Osteoblast (primary cell): ENCODE measurements at regions not wholly inside any gene's neighbourhood (a gene's known extent, or its start where the extent isn't known, plus 50 kb on each side); places are given as distances from the start of the nearest gene placed in this dataset.
"Not testable (repeated sequence)": the region's sequence is repeated elsewhere in the genome, so short reads cannot be mapped to it uniquely, and the experiment has no call there.

Experiments
- DNase-seq: peaks from one replicate; pipeline ENCODE4 v3.0.0; 2011; ENCODE audit warnings: low spot score, mixed read lengths; ENCODE audit not compliant: insufficient read length; ENCODE audit errors: missing footprints
- H2AFZ ChIP-seq: 2 replicates; pipeline ENCODE4 v1.6.0; 2011; ENCODE audit warnings: mild to moderate bottlenecking, low read length
- H3K27ac ChIP-seq: 2 replicates; pipeline ENCODE4 v1.5.1; 2011; ENCODE audit warnings: mild to moderate bottlenecking, low read depth, low read length, moderate library complexity
- H3K27me3 ChIP-seq: 2 replicates; pipeline ENCODE4 v1.6.0; 2012; ENCODE audit warnings: mild to moderate bottlenecking, control low read depth, inconsistent platforms, low read length, moderate library complexity; ENCODE audit not compliant: insufficient read depth
- H3K36me3 ChIP-seq: 2 replicates; pipeline ENCODE4 v1.5.1; 2011; ENCODE audit warnings: mild to moderate bottlenecking, low read length, control low read depth, moderate library complexity; ENCODE audit not compliant: insufficient read depth
- H3K4me1 ChIP-seq: 2 replicates; pipeline ENCODE4 v1.5.1; 2011; ENCODE audit warnings: mild to moderate bottlenecking, low read length, control low read depth, moderate library complexity; ENCODE audit not compliant: insufficient read depth
- H3K4me2 ChIP-seq: 2 replicates; pipeline ENCODE4 v1.6.0; 2011; ENCODE audit warnings: mild to moderate bottlenecking, low read length; ENCODE audit not compliant: insufficient read depth
- H3K4me3 ChIP-seq: fragments of 200-600 bp; sonication (generic); 3 replicates; pipeline ENCODE4 v1.5.1; 2012; ENCODE audit warnings: mild to moderate bottlenecking, low read length, inconsistent platforms; ENCODE audit not compliant: insufficient read depth
- H3K79me2 ChIP-seq: 2 replicates; pipeline ENCODE4 v1.6.0; 2012; ENCODE audit warnings: mild to moderate bottlenecking, low read length, control low read depth, inconsistent platforms; ENCODE audit not compliant: insufficient read depth
- H3K9me3 ChIP-seq: 2 replicates; pipeline ENCODE4 v1.5.1; 2011; ENCODE audit warnings: low read depth, low read length, control low read depth
- H4K20me1 ChIP-seq: 2 replicates; pipeline ENCODE4 v1.6.0; 2012; ENCODE audit warnings: mild to moderate bottlenecking, low read length, control low read depth; ENCODE audit not compliant: insufficient read depth
- TF ChIP-seq, protein P1 (sequence below): IDR thresholded peaks from 2 replicates; pipeline ENCODE4 v1.5.1; 2011; ENCODE audit warnings: mild to moderate bottlenecking, low read depth, low read length, moderate library complexity; ENCODE audit errors: extremely low read depth

DNA sequence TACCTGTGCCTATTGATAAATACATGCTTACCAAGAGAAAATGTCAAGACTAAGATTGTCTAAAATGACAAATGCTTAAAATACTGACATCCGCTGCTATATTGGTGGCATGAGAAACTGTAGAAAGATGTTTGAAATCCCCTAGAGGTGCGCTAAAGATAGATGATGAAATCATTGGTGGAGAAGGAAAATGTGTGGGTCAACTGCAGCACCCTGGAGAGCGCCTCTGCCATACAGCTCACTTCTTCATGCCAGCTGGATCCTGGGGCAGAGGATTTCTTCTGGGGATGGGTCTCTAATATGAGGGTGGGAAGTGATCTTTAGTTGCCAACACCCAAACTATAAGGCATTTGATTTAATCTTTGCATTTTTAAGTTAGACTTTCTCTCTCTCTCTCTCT is 680.4 kb upstream of the POM121L12 start:
- no peaks in the 10 kb centered on the region for H3K27me3 ChIP-seq
- H4K20me1 ChIP-seq: no peaks in the 10 kb centered on the region
- no peak overlapping the region for H3K4me3 ChIP-seq
- H3K36me3 ChIP-seq: no peaks in the 10 kb centered on the region
- H3K9me3 ChIP-seq: peaks cover 3% of the 10 kb centered on the region
- no peak overlapping the region for H3K27ac ChIP-seq
- DNase-seq: no peak
- no peak overlapping the region for H2AFZ ChIP-seq
- no peaks in the 10 kb centered on the region for H3K79me2 ChIP-seq
- no peaks in the 10 kb centered on the region for H3K4me1 ChIP-seq
- H3K4me2 ChIP-seq: no peak overlapping the region
- TF ChIP-seq, protein P1, sequence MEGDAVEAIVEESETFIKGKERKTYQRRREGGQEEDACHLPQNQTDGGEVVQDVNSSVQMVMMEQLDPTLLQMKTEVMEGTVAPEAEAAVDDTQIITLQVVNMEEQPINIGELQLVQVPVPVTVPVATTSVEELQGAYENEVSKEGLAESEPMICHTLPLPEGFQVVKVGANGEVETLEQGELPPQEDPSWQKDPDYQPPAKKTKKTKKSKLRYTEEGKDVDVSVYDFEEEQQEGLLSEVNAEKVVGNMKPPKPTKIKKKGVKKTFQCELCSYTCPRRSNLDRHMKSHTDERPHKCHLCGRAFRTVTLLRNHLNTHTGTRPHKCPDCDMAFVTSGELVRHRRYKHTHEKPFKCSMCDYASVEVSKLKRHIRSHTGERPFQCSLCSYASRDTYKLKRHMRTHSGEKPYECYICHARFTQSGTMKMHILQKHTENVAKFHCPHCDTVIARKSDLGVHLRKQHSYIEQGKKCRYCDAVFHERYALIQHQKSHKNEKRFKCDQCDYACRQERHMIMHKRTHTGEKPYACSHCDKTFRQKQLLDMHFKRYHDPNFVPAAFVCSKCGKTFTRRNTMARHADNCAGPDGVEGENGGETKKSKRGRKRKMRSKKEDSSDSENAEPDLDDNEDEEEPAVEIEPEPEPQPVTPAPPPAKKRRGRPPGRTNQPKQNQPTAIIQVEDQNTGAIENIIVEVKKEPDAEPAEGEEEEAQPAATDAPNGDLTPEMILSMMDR: no peak

DNA sequence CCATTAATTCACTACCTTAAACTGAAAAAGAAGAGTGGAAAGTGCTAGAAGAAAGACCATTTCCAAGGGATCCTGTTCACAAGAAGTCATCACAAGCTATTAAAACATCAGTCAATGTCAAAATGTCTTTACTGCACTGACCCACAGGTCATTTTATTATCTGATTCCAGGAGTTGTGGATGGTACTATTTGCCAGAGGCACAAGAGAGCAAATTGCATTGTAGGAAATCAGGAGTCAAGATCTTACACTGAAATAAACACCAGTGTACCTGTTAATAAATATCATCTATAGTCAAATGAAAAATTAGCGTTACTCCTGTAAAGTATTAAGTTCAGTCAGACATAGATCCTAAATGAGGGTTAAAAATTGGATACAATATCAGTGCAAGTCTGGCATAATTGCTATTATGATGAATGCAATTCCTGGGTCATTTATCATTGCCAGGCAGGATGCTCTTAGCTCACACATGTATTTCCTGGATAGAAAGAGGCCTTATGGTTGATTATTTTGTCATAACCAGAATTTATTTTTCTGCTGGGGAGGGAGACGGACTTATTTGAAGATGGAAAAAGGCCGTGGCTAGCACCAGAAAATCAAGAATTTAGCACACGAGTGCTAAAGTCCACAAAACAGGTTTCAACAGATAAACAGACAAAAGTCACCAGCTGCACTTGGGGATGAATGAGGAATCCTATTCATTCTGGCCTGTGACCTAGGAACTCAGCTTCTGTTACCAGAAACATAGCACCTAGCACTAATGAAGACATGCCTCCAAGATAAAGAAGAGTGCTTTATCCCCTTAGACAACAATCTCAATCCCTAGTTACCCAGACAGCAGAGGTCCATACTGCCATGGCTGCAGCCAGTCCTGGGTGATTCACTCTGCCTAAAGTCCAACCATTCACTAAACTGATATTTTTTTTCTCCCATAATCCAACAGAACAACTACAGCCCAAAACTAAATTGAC is 683.1 kb upstream of the POM121L12 start:
- Histone ChIP-seq H3K36me3 (no peaks in the 10 kb centered on the region), H3K27ac (no peak overlapping the region), H3K9me3 (peaks cover 3% of the 10 kb centered on the region), H3K27me3 (no peaks in the 10 kb centered on the region), H4K20me1 (no peaks in the 10 kb centered on the region), H3K4me1 (no peaks in the 10 kb centered on the region), H3K4me3 (no peak overlapping the region), H3K79me2 (no peaks in the 10 kb centered on the region), H2AFZ (no peak overlapping the region), H3K4me2 (no peak overlapping the region)
- DNase-seq: no peak
- TF ChIP-seq, protein P1: no peak

DNA sequence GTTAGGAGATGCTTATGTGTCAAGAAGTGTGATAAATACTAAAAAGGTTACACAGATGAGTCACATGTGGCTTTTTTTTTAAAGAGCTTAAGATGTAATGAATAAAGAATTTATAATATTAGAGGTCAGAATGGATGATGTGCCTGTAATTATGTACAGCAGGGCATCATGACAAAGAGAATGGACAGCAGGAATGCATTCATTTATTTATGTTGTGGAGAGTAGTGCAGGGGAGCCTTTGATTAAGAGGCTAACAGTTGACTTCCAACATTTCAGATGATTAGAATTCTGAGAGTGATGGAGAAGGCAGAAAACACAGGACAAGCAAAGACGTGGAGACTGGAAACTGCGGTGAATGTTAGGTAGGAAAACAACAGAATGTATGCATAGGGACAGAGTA is 691.4 kb upstream of the POM121L12 start:
- Histone ChIP-seq H4K20me1 (no peaks in the 10 kb centered on the region), H2AFZ (no peak overlapping the region), H3K4me1 (no peaks in the 10 kb centered on the region), H3K36me3 (no peaks in the 10 kb centered on the region), H3K27ac (no peak overlapping the region), H3K4me3 (no peak overlapping the region), H3K4me2 (no peak overlapping the region), H3K79me2 (no peaks in the 10 kb centered on the region), H3K27me3 (no peaks in the 10 kb centered on the region), H3K9me3 (no peaks in the 10 kb centered on the region)
- TF ChIP-seq, protein P1: no peak
- no peak for DNase-seq

DNA sequence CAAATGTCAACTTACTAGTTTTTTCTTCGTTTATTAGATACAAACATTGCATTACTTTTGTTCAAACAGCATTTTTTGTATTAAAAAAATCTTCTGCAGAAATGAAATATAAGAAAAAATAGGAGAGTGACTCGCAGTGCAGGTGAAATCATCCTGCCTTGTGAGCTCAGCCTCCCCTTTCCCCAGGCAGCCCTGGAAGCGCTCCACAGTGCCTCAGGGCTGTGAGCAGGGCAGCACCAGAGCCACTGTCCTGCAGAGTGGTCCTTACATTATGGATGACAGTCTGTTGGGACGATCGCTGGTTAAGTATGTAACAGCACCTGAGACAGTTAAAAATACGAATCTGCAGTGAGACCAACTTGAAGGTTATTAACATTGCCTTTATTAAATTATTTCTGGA is 695.4 kb upstream of the POM121L12 start:
- no peaks in the 10 kb centered on the region for H3K4me1 ChIP-seq
- no peak for DNase-seq
- TF ChIP-seq, protein P1: no peak
- no peaks in the 10 kb centered on the region for H4K20me1 ChIP-seq
- no peak overlapping the region for H3K4me2 ChIP-seq
- no peaks in the 10 kb centered on the region for H3K9me3 ChIP-seq
- H3K4me3 ChIP-seq: no peak overlapping the region
- no peak overlapping the region for H2AFZ ChIP-seq
- no peaks in the 10 kb centered on the region for H3K27me3 ChIP-seq
- no peaks in the 10 kb centered on the region for H3K36me3 ChIP-seq
- H3K79me2 ChIP-seq: no peaks in the 10 kb centered on the region
- no peak overlapping the region for H3K27ac ChIP-seq

DNA sequence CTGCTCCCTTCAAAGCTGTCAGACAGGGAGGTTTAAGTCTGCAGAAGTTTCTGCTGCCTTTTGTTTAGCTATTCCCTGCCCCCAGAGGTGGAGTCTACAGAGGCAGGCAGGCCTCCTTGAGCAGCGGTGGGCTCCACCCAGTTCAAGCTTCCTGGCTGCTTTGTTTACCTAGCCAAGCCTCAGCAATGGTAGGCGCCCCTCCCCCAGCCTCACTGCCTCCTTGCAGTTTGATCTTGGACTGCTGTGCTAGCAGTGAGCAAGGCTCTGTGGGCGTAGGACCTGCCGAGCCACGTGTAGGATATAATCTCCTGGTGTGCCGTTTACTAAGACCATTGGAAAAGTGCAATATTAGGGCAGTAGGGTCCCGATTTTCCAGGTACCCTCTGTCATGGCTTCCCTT is 707.1 kb upstream of the POM121L12 start:
- DNase-seq, H3K36me3 ChIP-seq, H3K4me1 ChIP-seq: not testable (repeated sequence)

More for the DNA sequence above, 707.1 kb upstream of the POM121L12 start:
- H3K27me3 ChIP-seq, H2AFZ ChIP-seq, H3K9me3 ChIP-seq, H3K79me2 ChIP-seq, H3K4me3 ChIP-seq, H3K27ac ChIP-seq, H4K20me1 ChIP-seq, H3K4me2 ChIP-seq: not testable (repeated sequence)
